ENCODE measurements at regions not wholly inside any gene's neighbourhood (a gene's known extent, or its start where the extent isn't known, plus 50 kb on each side); places are given as distances from the start of the nearest gene placed in this dataset.

- Histone ChIP-seq H3K79me2 (ENCODE audit: control insufficient read depth, insufficient read depth, low read length, unreplicated experiment) (no peaks in the 10 kb centered on the region), H2AFZ (ENCODE audit: low read length, unreplicated experiment) (no peak overlapping the region), H3K4me1 (ENCODE audit: control insufficient read depth, insufficient read depth, low read length, unreplicated experiment) (no peaks in the 10 kb centered on the region), H3K27me3 (ENCODE audit: insufficient read depth, low read length) (no peaks in the 10 kb centered on the region), H3K4me3 (ENCODE audit: low read depth, low read length) (no peak overlapping the region), H3K27ac (ENCODE audit: low read depth, low read length) (no peak overlapping the region), H3K36me3 (ENCODE audit: insufficient read depth, low read length) (no peaks in the 10 kb centered on the region)
These were observed 480.4 kb downstream of the GATA3 start for GRCh38 chr10:8534891-8535290.

GRCh38 chr10:8539056-8539455, 484.6 kb downstream of the GATA3 start:
- H3K27ac ChIP-seq (ENCODE audit: low read depth, low read length) = no peak overlapping the region
- no peaks in the 10 kb centered on the region for H3K79me2 ChIP-seq (ENCODE audit: control insufficient read depth, insufficient read depth, low read length, unreplicated experiment)
- H3K36me3 ChIP-seq (ENCODE audit: insufficient read depth, low read length) = no peaks in the 10 kb centered on the region
- H3K4me3 ChIP-seq (ENCODE audit: low read depth, low read length) = no peak overlapping the region
- no peaks in the 10 kb centered on the region for H3K4me1 ChIP-seq (ENCODE audit: control insufficient read depth, insufficient read depth, low read length, unreplicated experiment)
- no peak overlapping the region for H2AFZ ChIP-seq (ENCODE audit: low read length, unreplicated experiment)
- no peaks in the 10 kb centered on the region for H3K27me3 ChIP-seq (ENCODE audit: insufficient read depth, low read length)

- Histone ChIP-seq H3K36me3 (ENCODE audit: insufficient read depth, low read length) (no peaks in the 10 kb centered on the region), H3K27me3 (ENCODE audit: insufficient read depth, low read length) (no peaks in the 10 kb centered on the region), H3K27ac (ENCODE audit: low read depth, low read length) (no peak overlapping the region), H2AFZ (ENCODE audit: low read length, unreplicated experiment) (no peak overlapping the region), H3K79me2 (ENCODE audit: control insufficient read depth, insufficient read depth, low read length, unreplicated experiment) (no peaks in the 10 kb centered on the region), H3K4me1 (ENCODE audit: control insufficient read depth, insufficient read depth, low read length, unreplicated experiment) (no peaks in the 10 kb centered on the region), H3K4me3 (ENCODE audit: low read depth, low read length) (no peak overlapping the region)
These were observed 489.0 kb downstream of the GATA3 start for GRCh38 chr10:8543361-8544056.

GRCh38 chr10:8544057-8544380, 489.5 kb downstream of the GATA3 start:
- Histone ChIP-seq H3K4me1 (ENCODE audit: control insufficient read depth, insufficient read depth, low read length, unreplicated experiment) (no peaks in the 10 kb centered on the region), H3K27me3 (ENCODE audit: insufficient read depth, low read length) (no peaks in the 10 kb centered on the region), H3K27ac (ENCODE audit: low read depth, low read length) (no peak overlapping the region), H3K4me3 (ENCODE audit: low read depth, low read length) (no peak overlapping the region), H2AFZ (ENCODE audit: low read length, unreplicated experiment) (no peak overlapping the region), H3K36me3 (ENCODE audit: insufficient read depth, low read length) (no peaks in the 10 kb centered on the region), H3K79me2 (ENCODE audit: control insufficient read depth, insufficient read depth, low read length, unreplicated experiment) (no peaks in the 10 kb centered on the region)

- Histone ChIP-seq H3K4me3 (ENCODE audit: low read depth, low read length) (no peak overlapping the region), H3K27me3 (ENCODE audit: insufficient read depth, low read length) (no peaks in the 10 kb centered on the region), H2AFZ (ENCODE audit: low read length, unreplicated experiment) (no peak overlapping the region), H3K79me2 (ENCODE audit: control insufficient read depth, insufficient read depth, low read length, unreplicated experiment) (no peaks in the 10 kb centered on the region), H3K27ac (ENCODE audit: low read depth, low read length) (no peak overlapping the region), H3K4me1 (ENCODE audit: control insufficient read depth, insufficient read depth, low read length, unreplicated experiment) (no peaks in the 10 kb centered on the region), H3K36me3 (ENCODE audit: insufficient read depth, low read length) (no peaks in the 10 kb centered on the region)
These were observed 490.0 kb downstream of the GATA3 start for GRCh38 chr10:8544500-8544899.

DNA sequence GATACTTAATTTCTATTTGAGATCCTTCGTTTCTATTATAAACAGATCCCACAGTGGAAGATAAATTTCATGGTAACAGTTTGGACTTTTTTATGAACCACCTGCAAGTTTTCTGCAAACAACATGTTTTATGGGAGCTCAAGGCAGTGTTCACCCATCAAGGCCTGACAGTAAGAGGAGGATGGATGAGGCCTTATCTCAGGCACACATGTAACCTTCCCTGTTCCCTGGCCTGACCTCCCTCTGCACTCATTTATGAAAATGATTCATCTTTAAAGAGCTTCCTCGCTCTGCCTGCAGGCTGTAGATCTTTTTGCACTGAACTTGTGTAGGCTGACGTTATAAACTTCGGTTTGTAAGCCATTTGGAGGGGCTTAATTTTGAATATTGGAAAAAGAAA, 500.1 kb downstream of the GATA3 start:
- Histone ChIP-seq H3K79me2 (ENCODE audit: control insufficient read depth, insufficient read depth, low read length, unreplicated experiment) (no peaks in the 10 kb centered on the region), H3K27me3 (ENCODE audit: insufficient read depth, low read length) (no peaks in the 10 kb centered on the region), H3K27ac (ENCODE audit: low read depth, low read length) (no peak overlapping the region), H3K4me1 (ENCODE audit: control insufficient read depth, insufficient read depth, low read length, unreplicated experiment) (no peaks in the 10 kb centered on the region), H2AFZ (ENCODE audit: low read length, unreplicated experiment) (no peak overlapping the region), H3K4me3 (ENCODE audit: low read depth, low read length) (no peak overlapping the region), H3K36me3 (ENCODE audit: insufficient read depth, low read length) (no peaks in the 10 kb centered on the region)

DNA sequence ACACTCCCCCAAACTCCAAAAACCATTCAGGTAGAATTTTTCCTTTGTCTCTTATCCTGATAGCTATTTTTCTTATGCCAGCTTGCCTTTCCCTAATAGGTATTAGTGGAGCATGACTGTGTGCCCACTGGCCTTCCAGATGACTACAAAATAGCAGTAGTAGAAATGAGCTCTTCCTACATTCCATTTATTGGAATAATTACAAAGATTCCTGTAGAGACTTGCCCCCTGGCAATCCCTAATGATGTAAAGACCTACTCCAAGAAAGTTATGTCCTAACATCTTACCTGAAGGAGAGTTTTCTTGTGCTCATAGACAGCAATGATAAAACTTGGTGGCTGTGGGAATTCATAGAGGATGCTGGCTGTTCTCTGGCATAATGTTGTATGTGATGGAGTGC, 501.8 kb downstream of the GATA3 start:
- H3K36me3 ChIP-seq (ENCODE audit: insufficient read depth, low read length) = no peaks in the 10 kb centered on the region
- no peak overlapping the region for H3K4me3 ChIP-seq (ENCODE audit: low read depth, low read length)
- H2AFZ ChIP-seq (ENCODE audit: low read length, unreplicated experiment) = no peak overlapping the region
- no peaks in the 10 kb centered on the region for H3K79me2 ChIP-seq (ENCODE audit: control insufficient read depth, insufficient read depth, low read length, unreplicated experiment)
- H3K27me3 ChIP-seq (ENCODE audit: insufficient read depth, low read length) = no peaks in the 10 kb centered on the region
- H3K27ac ChIP-seq (ENCODE audit: low read depth, low read length) = no peak overlapping the region
- H3K4me1 ChIP-seq (ENCODE audit: control insufficient read depth, insufficient read depth, low read length, unreplicated experiment) = no peaks in the 10 kb centered on the region

DNA sequence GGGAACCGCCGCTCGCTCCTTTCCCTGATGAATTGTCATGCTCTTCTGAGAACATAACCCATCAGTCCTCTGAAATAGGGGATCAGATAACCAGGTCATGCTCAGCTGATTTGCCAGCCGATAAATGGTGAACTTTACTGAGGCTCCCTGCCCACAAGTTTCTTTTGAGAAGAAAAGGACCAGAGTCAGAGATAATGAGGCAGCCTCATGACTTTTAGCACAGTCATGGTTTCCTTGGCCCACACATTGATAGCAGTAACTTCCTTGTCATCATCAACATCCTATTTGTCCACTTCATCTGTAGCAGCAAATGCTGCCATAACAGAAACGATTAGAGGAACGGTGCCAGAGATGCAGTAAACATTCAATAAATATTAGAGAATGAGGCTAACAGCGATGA, 509.0 kb downstream of the GATA3 start:
- no peaks in the 10 kb centered on the region for H3K4me1 ChIP-seq (ENCODE audit: control insufficient read depth, insufficient read depth, low read length, unreplicated experiment)
- H3K4me3 ChIP-seq (ENCODE audit: low read depth, low read length) = no peak overlapping the region
- no peak overlapping the region for H3K27ac ChIP-seq (ENCODE audit: low read depth, low read length)
- no peaks in the 10 kb centered on the region for H3K27me3 ChIP-seq (ENCODE audit: insufficient read depth, low read length)
- H2AFZ ChIP-seq (ENCODE audit: low read length, unreplicated experiment) = no peak overlapping the region
- no peaks in the 10 kb centered on the region for H3K79me2 ChIP-seq (ENCODE audit: control insufficient read depth, insufficient read depth, low read length, unreplicated experiment)
- H3K36me3 ChIP-seq (ENCODE audit: insufficient read depth, low read length) = no peaks in the 10 kb centered on the region

DNA sequence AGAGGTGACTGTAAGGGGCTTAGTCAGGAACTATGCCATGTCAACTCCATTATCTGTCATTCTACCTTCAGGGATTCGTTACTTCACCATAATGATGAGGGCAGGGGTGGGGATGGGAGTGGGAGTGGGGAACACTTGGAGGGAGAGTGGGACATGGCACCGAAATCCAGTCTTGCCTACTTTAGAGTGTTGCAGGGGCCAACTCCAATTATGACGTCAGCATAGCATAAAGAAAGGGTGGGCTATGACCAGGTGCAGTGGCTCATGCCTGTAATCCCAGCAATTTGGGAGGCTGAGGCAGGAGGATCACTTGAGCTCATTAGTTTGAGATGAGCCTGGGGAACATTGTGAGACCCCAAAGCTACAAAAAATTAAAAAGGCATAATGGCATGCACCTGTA, 512.2 kb downstream of the GATA3 start:
- Histone ChIP-seq H3K4me1 (ENCODE audit: control insufficient read depth, insufficient read depth, low read length, unreplicated experiment) (no peaks in the 10 kb centered on the region), H3K4me3 (ENCODE audit: low read depth, low read length) (no peak overlapping the region), H3K27ac (ENCODE audit: low read depth, low read length) (no peak overlapping the region), H3K36me3 (ENCODE audit: insufficient read depth, low read length) (no peaks in the 10 kb centered on the region), H3K27me3 (ENCODE audit: insufficient read depth, low read length) (no peaks in the 10 kb centered on the region), H2AFZ (ENCODE audit: low read length, unreplicated experiment) (no peak overlapping the region), H3K79me2 (ENCODE audit: control insufficient read depth, insufficient read depth, low read length, unreplicated experiment) (no peaks in the 10 kb centered on the region)

DNA sequence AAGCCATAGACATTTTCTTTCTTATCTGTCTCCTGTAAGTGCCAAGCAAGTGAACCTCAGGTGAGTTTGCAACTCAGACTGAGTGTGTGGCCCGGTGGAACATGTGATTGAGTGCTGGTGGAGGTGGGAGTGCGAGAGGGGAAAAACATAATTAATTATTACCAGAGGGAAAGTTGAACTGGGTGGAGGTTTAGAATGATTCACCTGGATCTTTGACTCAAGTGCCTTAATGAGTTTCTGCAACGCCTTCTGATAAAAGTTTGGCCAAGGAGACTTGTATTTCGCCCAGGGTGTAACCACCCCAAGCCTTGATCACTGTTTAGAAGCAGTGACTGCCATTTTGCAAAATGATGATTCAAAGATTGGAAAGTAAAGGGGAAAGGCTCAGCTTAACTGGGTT, 513.9 kb downstream of the GATA3 start:
- Histone ChIP-seq H3K27me3 (ENCODE audit: insufficient read depth, low read length) (no peaks in the 10 kb centered on the region), H3K27ac (ENCODE audit: low read depth, low read length) (no peak overlapping the region), H2AFZ (ENCODE audit: low read length, unreplicated experiment) (no peak overlapping the region), H3K36me3 (ENCODE audit: insufficient read depth, low read length) (no peaks in the 10 kb centered on the region), H3K4me3 (ENCODE audit: low read depth, low read length) (no peak overlapping the region), H3K79me2 (ENCODE audit: control insufficient read depth, insufficient read depth, low read length, unreplicated experiment) (no peaks in the 10 kb centered on the region), H3K4me1 (ENCODE audit: control insufficient read depth, insufficient read depth, low read length, unreplicated experiment) (no peaks in the 10 kb centered on the region)

DNA sequence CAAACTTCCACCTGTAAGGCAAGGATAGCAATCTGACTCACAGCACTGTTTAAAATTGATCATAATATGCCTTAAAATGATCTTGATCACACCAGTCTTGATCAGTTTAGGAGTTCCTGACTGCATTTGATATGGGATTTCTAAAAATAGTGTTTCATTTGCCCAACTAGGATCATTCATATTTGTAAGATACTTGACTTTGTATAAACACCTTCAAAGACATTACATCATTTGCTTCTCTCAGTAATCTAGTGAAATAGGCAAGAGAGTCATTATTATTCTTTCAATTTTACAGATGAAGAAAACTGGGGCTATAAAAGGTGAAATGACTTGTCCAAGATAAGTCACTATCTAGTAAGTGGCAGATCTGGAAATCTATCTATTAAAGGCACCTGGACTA, 521.1 kb downstream of the GATA3 start:
- Histone ChIP-seq H3K27ac (ENCODE audit: low read depth, low read length) (no peak overlapping the region), H2AFZ (ENCODE audit: low read length, unreplicated experiment) (no peak overlapping the region), H3K27me3 (ENCODE audit: insufficient read depth, low read length) (no peaks in the 10 kb centered on the region), H3K79me2 (ENCODE audit: control insufficient read depth, insufficient read depth, low read length, unreplicated experiment) (no peaks in the 10 kb centered on the region), H3K36me3 (ENCODE audit: insufficient read depth, low read length) (no peaks in the 10 kb centered on the region), H3K4me3 (ENCODE audit: low read depth, low read length) (no peak overlapping the region), H3K4me1 (ENCODE audit: control insufficient read depth, insufficient read depth, low read length, unreplicated experiment) (no peaks in the 10 kb centered on the region)
